ENCODE measurements at regions not wholly inside any gene's neighbourhood (a gene's known extent, or its start where the extent isn't known, plus 50 kb on each side); places are given as distances from the start of the nearest gene placed in this dataset.

GRCh38 chr18:44626236-44626635 is 54.5 kb upstream of the SETBP1 start:
- Histone ChIP-seq H3K9me3 (ENCODE audit: control insufficient read depth, insufficient read depth, low read depth, low read length) (no peaks in the 10 kb centered on the region), H4K20me1 (ENCODE audit: control insufficient read depth, extremely low read depth, insufficient read depth, low read length) (no peaks in the 10 kb centered on the region), H3K27ac (ENCODE audit: insufficient read depth, low read length) (no peak overlapping the region), H3K36me3 (ENCODE audit: control insufficient read depth, insufficient read depth, low read length) (no peaks in the 10 kb centered on the region), H2AFZ (ENCODE audit: low read length) (no peak overlapping the region), H3K79me2 (ENCODE audit: control insufficient read depth, insufficient read depth, low read length) (no peaks in the 10 kb centered on the region), H3K4me2 (ENCODE audit: extremely low read depth, insufficient read depth, low read length) (no peak overlapping the region), H3K27me3 (ENCODE audit: control insufficient read depth, insufficient read depth, low read length) (no peaks in the 10 kb centered on the region), H3K4me1 (ENCODE audit: control insufficient read depth, extremely low read depth, insufficient read depth, low read length) (no peaks in the 10 kb centered on the region), H3K4me3 (replicated peaks in 1 of 4; ENCODE audit: control extremely low read depth in 1 of 4, insufficient read depth in 1 of 4, low read depth in 3 of 4, low read length in 4 of 4) (no peak overlapping the region), H3K9ac (ENCODE audit: insufficient read depth, low read length) (no peak overlapping the region)
- DNase-seq (ENCODE audit: low read depth in 2 of 2), result no peak
- TF ChIP-seq CTCF (conservative IDR thresholded peaks at IDR 0.05 in 1 of 2, IDR thresholded peaks at IDR 0.05 in 1 of 2; ENCODE audit: low read depth in 1 of 2, low read length in 2 of 2) (no peak), EZH2 (IDR thresholded peaks at IDR 0.05; ENCODE audit: low read length, missing control alignments) (no peak)

GRCh38 chr18:44626807-44627206 is 53.9 kb upstream of the SETBP1 start:
- Histone ChIP-seq H3K4me1 (ENCODE audit: control insufficient read depth, extremely low read depth, insufficient read depth, low read length) (no peaks in the 10 kb centered on the region), H3K9ac (ENCODE audit: insufficient read depth, low read length) (no peak overlapping the region), H3K4me2 (ENCODE audit: extremely low read depth, insufficient read depth, low read length) (no peak overlapping the region), H3K9me3 (ENCODE audit: control insufficient read depth, insufficient read depth, low read depth, low read length) (no peaks in the 10 kb centered on the region), H3K4me3 (replicated peaks in 1 of 4; ENCODE audit: control extremely low read depth in 1 of 4, insufficient read depth in 1 of 4, low read depth in 3 of 4, low read length in 4 of 4) (no peak overlapping the region), H4K20me1 (ENCODE audit: control insufficient read depth, extremely low read depth, insufficient read depth, low read length) (no peaks in the 10 kb centered on the region), H2AFZ (ENCODE audit: low read length) (no peak overlapping the region), H3K79me2 (ENCODE audit: control insufficient read depth, insufficient read depth, low read length) (no peaks in the 10 kb centered on the region), H3K27ac (ENCODE audit: insufficient read depth, low read length) (no peak overlapping the region), H3K27me3 (ENCODE audit: control insufficient read depth, insufficient read depth, low read length) (no peaks in the 10 kb centered on the region), H3K36me3 (ENCODE audit: control insufficient read depth, insufficient read depth, low read length) (no peaks in the 10 kb centered on the region)
- TF ChIP-seq EZH2 (IDR thresholded peaks at IDR 0.05; ENCODE audit: low read length, missing control alignments), result no peak
- peak in 1 of 2 donors; percentile 6 for DNase-seq (ENCODE audit: low read depth in 2 of 2)

- no peak for TF ChIP-seq EZH2 (IDR thresholded peaks at IDR 0.05; ENCODE audit: low read length, missing control alignments)
- TF ChIP-seq CTCF (conservative IDR thresholded peaks at IDR 0.05 in 1 of 2, IDR thresholded peaks at IDR 0.05 in 1 of 2; ENCODE audit: low read depth in 1 of 2, low read length in 2 of 2), result no peak
- DNase-seq (ENCODE audit: low read depth in 2 of 2), result peak in 1 of 2 donors; percentile 71
- Histone ChIP-seq H3K36me3 (ENCODE audit: control insufficient read depth, insufficient read depth, low read length) (no peaks in the 10 kb centered on the region), H2AFZ (ENCODE audit: low read length) (no peak overlapping the region), H3K4me3 (replicated peaks in 1 of 4; ENCODE audit: control extremely low read depth in 1 of 4, insufficient read depth in 1 of 4, low read depth in 3 of 4, low read length in 4 of 4) (no peak overlapping the region), H3K79me2 (ENCODE audit: control insufficient read depth, insufficient read depth, low read length) (no peaks in the 10 kb centered on the region), H3K9ac (ENCODE audit: insufficient read depth, low read length) (no peak overlapping the region), H3K9me3 (ENCODE audit: control insufficient read depth, insufficient read depth, low read depth, low read length) (no peaks in the 10 kb centered on the region), H3K4me2 (ENCODE audit: extremely low read depth, insufficient read depth, low read length) (no peak overlapping the region), H3K27ac (ENCODE audit: insufficient read depth, low read length) (no peak overlapping the region), H3K4me1 (ENCODE audit: control insufficient read depth, extremely low read depth, insufficient read depth, low read length) (no peaks in the 10 kb centered on the region), H4K20me1 (ENCODE audit: control insufficient read depth, extremely low read depth, insufficient read depth, low read length) (no peaks in the 10 kb centered on the region), H3K27me3 (ENCODE audit: control insufficient read depth, insufficient read depth, low read length) (no peaks in the 10 kb centered on the region)
These were observed 53.4 kb upstream of the SETBP1 start for GRCh38 chr18:44627280-44627679.
